CD4-positive, alpha-beta memory T cell (primary cell): ENCODE measurements at regions not wholly inside any gene's neighbourhood (a gene's known extent, or its start where the extent isn't known, plus 50 kb on each side); places are given as distances from the start of the nearest gene placed in this dataset.

ENCODE experiments used
- CTCF ChIA-PET: fragments of 350-600 bp; sonication (Branson Sonifier 250); formaldehyde crosslinking; loops from one replicate; lab custom pipeline; 2021; ENCODE audit warnings: inconsistent platforms; ENCODE audit not compliant: partially characterized antibody; lab: Charles Lee
- POLR2A ChIA-PET: fragments of 350-600 bp; sonication (Branson Sonifier 250); formaldehyde crosslinking; loops from one replicate; lab custom pipeline; 2021; ENCODE audit not compliant: partially characterized antibody; lab: Charles Lee
- DNase-seq, 5 donors: peaks; one replicate each; pipeline versions ENCODE4 v3.0.0 to v3.0.0-alpha.2; 2020 to 2022; ENCODE audit warnings: mixed read lengths in 1 of 5
- H3K27ac ChIP-seq: one replicate; pipeline ENCODE4 v1.7.0; 2013; ENCODE audit warnings: low read depth, low read length
- H3K27me3 ChIP-seq: 2 replicates; pipeline ENCODE4 v1.7.0; 2013; ENCODE audit warnings: mild to moderate bottlenecking, low read length, moderate library complexity; ENCODE audit not compliant: insufficient read depth
- H3K36me3 ChIP-seq: 2 replicates; pipeline ENCODE4 v1.7.0; 2013; ENCODE audit warnings: mild to moderate bottlenecking, low read length, moderate library complexity; ENCODE audit not compliant: insufficient read depth
- H3K4me1 ChIP-seq: 2 replicates; pipeline ENCODE4 v1.7.0; 2013; ENCODE audit warnings: mild to moderate bottlenecking, low read length, moderate library complexity; ENCODE audit not compliant: insufficient read depth
- H3K4me3 ChIP-seq, 2 donors: one replicate each; pipeline ENCODE4 v1.7.0; 2013; ENCODE audit warnings: low read length in 2 of 2, mild to moderate bottlenecking in 1 of 2
- H3K9me3 ChIP-seq, 2 donors: one replicate each; pipeline ENCODE4 v1.7.0; 2013; ENCODE audit warnings: low read length in 2 of 2, control low read depth in 1 of 2; ENCODE audit not compliant: control insufficient read depth in 1 of 2
- H3K27ac Mint-ChIP-seq, 7 donors: one replicate each; pipeline ENCODE4 v1.8.0; 2020 to 2021; ENCODE audit warnings: mixed read lengths in 7 of 7, mild to moderate bottlenecking in 6 of 7, inconsistent platforms in 3 of 7, moderate library complexity in 3 of 7
- H3K27me3 Mint-ChIP-seq, 2 donors: one replicate each; pipeline ENCODE4 v1.8.0; 2020 to 2021; ENCODE audit warnings: mixed read lengths in 2 of 2
- H3K36me3 Mint-ChIP-seq, 2 donors: one replicate each; pipeline ENCODE4 v1.8.0; 2020 to 2021; ENCODE audit warnings: mixed read lengths in 2 of 2, inconsistent platforms in 1 of 2, mild to moderate bottlenecking in 1 of 2
- H3K4me1 Mint-ChIP-seq, 4 donors: one replicate each; pipeline ENCODE4 v1.8.0; 2020 to 2021; ENCODE audit warnings: mixed read lengths in 4 of 4, mild to moderate bottlenecking in 1 of 4
- H3K4me3 Mint-ChIP-seq, 8 donors: one replicate each; pipeline ENCODE4 v1.8.0; 2020 to 2021; ENCODE audit warnings: mixed read lengths in 8 of 8, mild to moderate bottlenecking in 7 of 8, moderate library complexity in 6 of 8, inconsistent platforms in 3 of 8
- H3K9me3 Mint-ChIP-seq, 8 donors: one replicate each; pipeline ENCODE4 v1.8.0; 2020 to 2021; ENCODE audit warnings: mixed read lengths in 8 of 8, mild to moderate bottlenecking in 5 of 8, inconsistent platforms in 3 of 8, moderate library complexity in 1 of 8
- intact Hi-C: fragments of 100-400 bp; cut with micrococcal nuclease; formaldehyde crosslinking; loops from one replicate; pipeline ENCODE4 v1.15.1; 2023

DNA sequence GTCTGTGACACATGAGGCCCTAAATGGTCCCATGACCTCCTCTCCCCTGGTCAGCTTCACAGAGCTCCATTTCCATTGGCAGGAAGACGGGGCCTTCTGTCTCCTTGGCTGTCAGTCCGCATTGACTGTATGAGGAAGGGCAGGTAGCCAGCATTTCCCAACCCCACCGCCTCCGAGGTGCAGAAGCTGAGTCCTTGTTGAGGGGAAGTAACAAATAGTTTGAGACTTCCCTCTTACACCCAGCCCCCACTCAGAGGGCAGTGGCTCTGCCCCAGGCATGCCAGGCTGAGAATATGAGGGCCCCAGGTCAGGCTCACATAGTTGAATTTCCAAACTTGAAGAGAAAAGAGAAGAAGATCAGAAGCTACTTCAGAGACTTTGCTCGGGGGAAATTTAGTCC lies 611.1 kb downstream of the BRD1 start:
- Mint-ChIP-seq H3K27me3 (peaks cover 29 to 34% of the 10 kb centered on the region in 2 donors), H3K4me3 (no peak overlapping the region), H3K36me3 (peaks cover 0 to 1% of the 10 kb centered on the region in 2 donors), H3K9me3 (peaks cover 0 to 23% (median 15%) of the 10 kb centered on the region in 8 donors), H3K27ac (no peak overlapping the region), H3K4me1 (no peaks in the 10 kb centered on the region)
- POLR2A ChIA-PET, result no interaction called here
- Histone ChIP-seq H3K9me3 (no peaks in the 10 kb centered on the region), H3K4me1 (no peaks in the 10 kb centered on the region), H3K27me3 (no peaks in the 10 kb centered on the region), H3K27ac (no peak overlapping the region), H3K36me3 (no peaks in the 10 kb centered on the region), H3K4me3 (no peak overlapping the region)
- intact Hi-C loops, result no loop called here
- no peak for DNase-seq
- CTCF ChIA-PET, result no interaction called here

DNA sequence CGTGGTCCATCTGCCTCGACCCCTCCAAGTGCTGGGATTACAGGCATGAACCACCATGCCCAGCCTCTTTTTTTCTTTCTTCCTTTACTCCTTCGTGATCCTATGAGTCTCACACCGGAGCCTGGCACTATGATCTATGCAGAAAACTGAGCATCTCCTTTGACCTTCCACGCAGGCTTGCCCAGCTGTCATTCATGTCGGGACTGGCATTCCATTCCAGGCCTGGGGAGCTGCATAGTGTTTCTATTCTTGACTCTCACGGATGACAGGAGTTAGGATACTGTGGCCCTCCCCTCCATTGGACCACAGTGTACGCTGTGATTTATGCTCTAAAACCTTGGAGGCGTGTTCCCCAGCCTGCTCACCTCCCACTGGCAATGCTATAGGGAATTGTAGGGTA lies 611.8 kb downstream of the BRD1 start:
- ChIA-PET POLR2A (no interaction called here), CTCF (no interaction called here)
- no peaks in the 10 kb centered on the region for H3K27me3 ChIP-seq
- peaks cover 25 to 30% of the 10 kb centered on the region in 2 donors for H3K27me3 Mint-ChIP-seq
- H3K4me3 ChIP-seq, result no peak overlapping the region
- H3K27ac Mint-ChIP-seq, result no peak overlapping the region
- no peak overlapping the region for H3K4me3 Mint-ChIP-seq
- H3K4me1 ChIP-seq, result no peaks in the 10 kb centered on the region
- no peaks in the 10 kb centered on the region for H3K9me3 ChIP-seq
- H3K36me3 ChIP-seq, result no peaks in the 10 kb centered on the region
- intact Hi-C loops, result no loop called here
- H3K9me3 Mint-ChIP-seq, result peaks cover 0 to 23% (median 14%) of the 10 kb centered on the region in 8 donors
- no peak for DNase-seq
- peaks cover 0 to 1% of the 10 kb centered on the region in 2 donors for H3K36me3 Mint-ChIP-seq
- no peaks in the 10 kb centered on the region for H3K4me1 Mint-ChIP-seq
- no peak overlapping the region for H3K27ac ChIP-seq

- Mint-ChIP-seq H3K4me3 (no peak overlapping the region), H3K27ac (no peak overlapping the region), H3K27me3 (peaks cover 25 to 30% of the 10 kb centered on the region in 2 donors), H3K36me3 (peaks cover 0 to 1% of the 10 kb centered on the region in 2 donors), H3K9me3 (peaks cover 0 to 23% (median 14%) of the 10 kb centered on the region in 8 donors), H3K4me1 (no peaks in the 10 kb centered on the region)
- Histone ChIP-seq H3K27me3 (no peaks in the 10 kb centered on the region), H3K9me3 (no peaks in the 10 kb centered on the region), H3K36me3 (no peaks in the 10 kb centered on the region), H3K27ac (no peak overlapping the region), H3K4me1 (no peaks in the 10 kb centered on the region), H3K4me3 (no peak overlapping the region)
- ChIA-PET POLR2A (no interaction called here), CTCF (no interaction called here)
- no peak for DNase-seq
- intact Hi-C loops, result no loop called here
These were observed 612.7 kb downstream of the BRD1 start for GRCh38 chr22:49214976-49215375.

GRCh38 chr22:49213731-49214352 lies 613.8 kb downstream of the BRD1 start:
- Histone ChIP-seq H3K9me3 (no peaks in the 10 kb centered on the region), H3K27ac (no peak overlapping the region), H3K4me3 (no peak overlapping the region), H3K36me3 (no peaks in the 10 kb centered on the region), H3K27me3 (no peaks in the 10 kb centered on the region), H3K4me1 (no peaks in the 10 kb centered on the region)
- Mint-ChIP-seq H3K27ac (no peak overlapping the region), H3K27me3 (peaks cover 18 to 28% of the 10 kb centered on the region in 2 donors), H3K9me3 (peaks cover 0 to 19% (median 11%) of the 10 kb centered on the region in 8 donors), H3K4me1 (no peaks in the 10 kb centered on the region), H3K4me3 (peak overlapping the region in 1 of 8 donors; percentile 4), H3K36me3 (peaks cover 0 to 1% of the 10 kb centered on the region in 2 donors)
- no peak for DNase-seq
- CTCF ChIA-PET, result no interaction called here
- intact Hi-C loops, result no loop called here
- POLR2A ChIA-PET, result no interaction called here

- no peak for DNase-seq
- H3K36me3 Mint-ChIP-seq, result no peaks in the 10 kb centered on the region
- CTCF ChIA-PET, result no interaction called here
- no peak overlapping the region for H3K4me3 ChIP-seq
- H3K27me3 Mint-ChIP-seq, result peaks cover 10 to 24% of the 10 kb centered on the region in 2 donors
- H3K4me3 Mint-ChIP-seq, result no peak overlapping the region
- POLR2A ChIA-PET, result no interaction called here
- H3K36me3 ChIP-seq, result no peaks in the 10 kb centered on the region
- H3K27ac ChIP-seq, result no peak overlapping the region
- no peak overlapping the region for H3K27ac Mint-ChIP-seq
- intact Hi-C loops, result no loop called here
- no peaks in the 10 kb centered on the region for H3K4me1 ChIP-seq
- H3K4me1 Mint-ChIP-seq, result no peaks in the 10 kb centered on the region
- H3K27me3 ChIP-seq, result no peaks in the 10 kb centered on the region
- no peaks in the 10 kb centered on the region for H3K9me3 ChIP-seq
- peaks cover 0 to 6% (median under 1%) of the 10 kb centered on the region in 8 donors for H3K9me3 Mint-ChIP-seq
These were observed 615.2 kb downstream of the BRD1 start for GRCh38 chr22:49212466-49212865.

DNA sequence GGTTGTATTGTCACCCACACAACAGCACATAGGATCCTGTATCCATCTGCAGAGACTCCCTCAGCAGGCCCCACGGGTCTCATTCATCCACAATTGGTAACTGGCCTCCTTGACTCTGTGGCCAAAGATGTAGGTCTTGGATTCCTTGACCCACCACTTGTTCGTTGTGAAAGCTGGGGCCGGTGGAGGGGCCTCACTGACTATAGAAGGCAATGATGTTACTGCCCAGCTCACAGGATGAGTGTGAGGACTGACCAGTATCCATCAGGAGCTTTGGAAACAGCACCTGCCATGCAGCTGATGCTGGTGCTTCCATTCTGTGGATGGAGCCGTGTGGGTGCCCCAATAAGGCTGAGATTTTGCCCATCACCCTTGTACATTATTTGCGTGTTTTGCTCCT lies 615.7 kb downstream of the BRD1 start:
- no peak overlapping the region for H3K4me3 ChIP-seq
- no peak overlapping the region for H3K27ac ChIP-seq
- Mint-ChIP-seq H3K27ac (no peak overlapping the region), H3K9me3 (peaks cover 0 to 6% (median 0%) of the 10 kb centered on the region in 8 donors), H3K4me1 (no peaks in the 10 kb centered on the region), H3K4me3 (no peak overlapping the region), H3K27me3 (peaks cover 9 to 24% of the 10 kb centered on the region in 2 donors), H3K36me3 (no peaks in the 10 kb centered on the region)
- CTCF ChIA-PET, result no interaction called here
- DNase-seq, result no peak
- no peaks in the 10 kb centered on the region for H3K27me3 ChIP-seq
- POLR2A ChIA-PET, result no interaction called here
- H3K36me3 ChIP-seq, result no peaks in the 10 kb centered on the region
- H3K9me3 ChIP-seq, result no peaks in the 10 kb centered on the region
- intact Hi-C loops, result no loop called here
- H3K4me1 ChIP-seq, result no peaks in the 10 kb centered on the region

DNA sequence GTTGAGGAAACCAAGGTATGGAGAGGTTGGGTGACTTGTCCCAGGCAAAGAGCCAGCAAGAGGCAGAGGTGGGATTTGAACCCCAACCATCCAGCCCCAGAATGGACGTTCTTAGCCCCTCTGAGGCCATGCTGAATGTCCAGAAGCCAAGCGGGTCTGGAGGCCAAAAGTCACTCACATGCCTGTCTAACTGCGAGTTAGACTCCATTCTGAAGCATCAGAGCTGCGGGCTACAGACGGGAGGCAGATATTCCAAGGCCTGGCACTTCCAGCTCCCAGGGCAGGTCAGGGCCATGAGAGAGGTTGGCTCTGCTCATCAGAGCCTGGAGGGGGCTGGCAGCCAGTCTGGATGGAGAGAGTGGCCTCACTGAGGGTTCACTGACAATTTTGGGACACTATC lies 616.5 kb downstream of the BRD1 start:
- Mint-ChIP-seq H3K4me3 (no peak overlapping the region), H3K9me3 (peaks cover 0 to 6% (median 0%) of the 10 kb centered on the region in 8 donors), H3K27ac (no peak overlapping the region), H3K4me1 (no peaks in the 10 kb centered on the region), H3K36me3 (no peaks in the 10 kb centered on the region), H3K27me3 (peaks cover 9 to 21% of the 10 kb centered on the region in 2 donors)
- DNase-seq, result no peak
- no peaks in the 10 kb centered on the region for H3K9me3 ChIP-seq
- intact Hi-C loops, result no loop called here
- no peak overlapping the region for H3K27ac ChIP-seq
- POLR2A ChIA-PET, result no interaction called here
- no peaks in the 10 kb centered on the region for H3K4me1 ChIP-seq
- no peaks in the 10 kb centered on the region for H3K27me3 ChIP-seq
- no peaks in the 10 kb centered on the region for H3K36me3 ChIP-seq
- CTCF ChIA-PET, result no interaction called here
- no peak overlapping the region for H3K4me3 ChIP-seq
